K562 (cell line): ENCODE measurements at regions not wholly inside any gene's neighbourhood (a gene's known extent, or its start where the extent isn't known, plus 50 kb on each side); places are given as distances from the start of the nearest gene placed in this dataset.

Source experiments
- CEBPG ChIP-seq, 3 experiments: fragments of 200-800 bp in 1 of 3; sonication (Bioruptor generic) in 1 of 3; sonication (generic) in 1 of 3; formaldehyde crosslinking in 1 of 3; IDR thresholded peaks in 2 of 3; conservative IDR thresholded peaks in 1 of 3; 2 replicates each; pipeline versions ENCODE4 v1.6.1 to v1.8.0; 2016 to 2022; ENCODE audit warnings: missing compliant biosample characterization in 2 of 3, missing genetic modification characterization in 2 of 3, mild to moderate bottlenecking in 1 of 3, missing genetic modification reagents in 1 of 3
- DNMT1 ChIP-seq: fragments of 450-650 bp; IDR thresholded peaks from 2 replicates; pipeline ENCODE4 v1.6.1; 2016; ENCODE audit warnings: antibody characterized with exemption, mild to moderate bottlenecking
- HNRNPH1 ChIP-seq: fragments of 200-400 bp; formaldehyde crosslinking; optimal IDR thresholded peaks from 2 replicates; pipeline ENCODE3; 2017; ENCODE audit warnings: low read depth, mild to moderate bottlenecking, low read length, moderate library complexity
- JUN ChIP-seq, 2 experiments: sonication (generic) in 1 of 2; formaldehyde crosslinking in 1 of 2; IDR thresholded peaks; 2 replicates each; pipeline versions ENCODE4 v1.6.1 to v1.8.0; 2012 to 2022; ENCODE audit warnings: borderline replicate concordance in 2 of 2, mild to moderate bottlenecking in 2 of 2, improper control_type of control experiment in 1 of 2, low read depth in 1 of 2, low read length in 1 of 2, missing genetic modification reagents in 1 of 2
- LEF1 ChIP-seq: fragments of 450-650 bp; IDR thresholded peaks from 2 replicates; pipeline ENCODE4 v1.6.1; 2016; ENCODE audit warnings: mild to moderate bottlenecking
- MAFF ChIP-seq: IDR thresholded peaks from 2 replicates; pipeline ENCODE4 v1.6.1; 2012; ENCODE audit warnings: low read length, improper control_type of control experiment
- MCM5 ChIP-seq: fragments of 450-650 bp; IDR thresholded peaks from 2 replicates; pipeline ENCODE4 v1.6.1; 2016; ENCODE audit warnings: low read depth
- POLR2A ChIP-seq: fragments of 450-650 bp; conservative IDR thresholded peaks from 2 replicates; pipeline ENCODE4 v1.6.1; 2016
- POLR2G ChIP-seq: fragments of 200-400 bp; formaldehyde crosslinking; IDR thresholded peaks from 2 replicates; pipeline ENCODE4 v1.6.1; 2017; ENCODE audit warnings: low read depth, mild to moderate bottlenecking, antibody characterized with exemption, low read length, moderate library complexity
- ZNF263 ChIP-seq: sonication (generic); formaldehyde crosslinking; IDR thresholded peaks from 2 replicates; pipeline ENCODE4 v1.8.0; 2022; ENCODE audit warnings: mild to moderate bottlenecking, missing genetic modification reagents, borderline replicate concordance
- TF ChIP-seq, protein P1 (sequence below): fragments of 450-650 bp; formaldehyde crosslinking; IDR thresholded peaks from 2 replicates; pipeline ENCODE4 v1.4.0; 2020; ENCODE audit warnings: mild to moderate bottlenecking, moderate library complexity

DNA sequence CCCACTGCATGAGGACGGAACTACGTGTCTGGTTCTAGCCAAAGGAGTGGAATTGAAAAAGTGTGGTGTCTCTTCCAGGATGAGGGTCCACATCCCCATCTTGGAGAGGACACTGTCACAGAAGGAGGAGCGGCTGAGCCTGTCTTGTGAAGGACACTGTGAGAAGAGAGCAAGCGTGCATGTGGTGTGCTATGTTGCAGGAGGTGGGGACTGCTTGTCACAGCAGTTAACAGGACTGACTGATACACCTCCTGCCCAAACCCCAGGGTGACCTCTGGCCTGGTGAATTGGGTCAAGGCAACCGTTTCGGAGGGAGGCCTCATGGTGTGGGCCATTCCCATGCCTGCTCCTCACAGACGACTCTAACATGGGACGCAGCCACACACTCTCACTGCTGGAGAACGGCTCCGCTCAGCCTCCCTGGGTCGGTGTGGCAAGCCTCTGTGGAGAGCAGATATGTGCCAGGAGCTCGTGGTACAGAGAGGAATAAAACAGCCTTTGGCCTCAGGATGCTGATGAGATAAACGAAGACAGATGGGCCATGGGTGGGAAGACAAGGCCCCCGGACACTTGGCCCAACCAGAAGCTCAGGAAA is 56.4 kb upstream of the RBFOX3 start (continued):
- no peak for TF ChIP-seq ZNF263
- no peak for TF ChIP-seq MAFF
- TF ChIP-seq DNMT1, result no peak
- TF ChIP-seq HNRNPH1, result no peak
- TF ChIP-seq, protein P1, sequence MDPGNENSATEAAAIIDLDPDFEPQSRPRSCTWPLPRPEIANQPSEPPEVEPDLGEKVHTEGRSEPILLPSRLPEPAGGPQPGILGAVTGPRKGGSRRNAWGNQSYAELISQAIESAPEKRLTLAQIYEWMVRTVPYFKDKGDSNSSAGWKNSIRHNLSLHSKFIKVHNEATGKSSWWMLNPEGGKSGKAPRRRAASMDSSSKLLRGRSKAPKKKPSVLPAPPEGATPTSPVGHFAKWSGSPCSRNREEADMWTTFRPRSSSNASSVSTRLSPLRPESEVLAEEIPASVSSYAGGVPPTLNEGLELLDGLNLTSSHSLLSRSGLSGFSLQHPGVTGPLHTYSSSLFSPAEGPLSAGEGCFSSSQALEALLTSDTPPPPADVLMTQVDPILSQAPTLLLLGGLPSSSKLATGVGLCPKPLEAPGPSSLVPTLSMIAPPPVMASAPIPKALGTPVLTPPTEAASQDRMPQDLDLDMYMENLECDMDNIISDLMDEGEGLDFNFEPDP (CRISPR knock-in tag), result no peak
- TF ChIP-seq LEF1, result no peak
- TF ChIP-seq JUN (IDR thresholded peaks at IDR 0.05; ENCODE audit: borderline replicate concordance, low read depth, low read length), result no peak
- TF ChIP-seq JUN (CRISPR knock-in tag; IDR thresholded peaks at IDR 0.05; ENCODE audit: borderline replicate concordance), result no peak
- TF ChIP-seq POLR2G, result no peak
- TF ChIP-seq POLR2A, result no peak
- TF ChIP-seq CEBPG (CRISPR knock-in tag; IDR thresholded peaks at IDR 0.05), result no peak
- no peak for TF ChIP-seq CEBPG (tag; conservative IDR thresholded peaks at IDR 0.05 in 1 of 2, IDR thresholded peaks at IDR 0.05 in 1 of 2)
- no peak for TF ChIP-seq MCM5
